VCaP (cell line): ENCODE measurements at regions not wholly inside any gene's neighbourhood (a gene's known extent, or its start where the extent isn't known, plus 50 kb on each side); places are given as distances from the start of the nearest gene placed in this dataset.
"Not testable (repeated sequence)": the region's sequence is repeated elsewhere in the genome, so short reads cannot be mapped to it uniquely, and the experiment has no call there.

ENCODE experiments used
- H3K27ac ChIP-seq: fragments of 450-650 bp; 2 replicates; pipeline ENCODE4 v1.5.1; 2017
- TF ChIP-seq, protein P1 (sequence below): fragments of 450-650 bp; conservative IDR thresholded peaks from 2 replicates; pipeline ENCODE4 v1.5.1; 2017; ENCODE audit warnings: mild to moderate bottlenecking, moderate library complexity

DNA sequence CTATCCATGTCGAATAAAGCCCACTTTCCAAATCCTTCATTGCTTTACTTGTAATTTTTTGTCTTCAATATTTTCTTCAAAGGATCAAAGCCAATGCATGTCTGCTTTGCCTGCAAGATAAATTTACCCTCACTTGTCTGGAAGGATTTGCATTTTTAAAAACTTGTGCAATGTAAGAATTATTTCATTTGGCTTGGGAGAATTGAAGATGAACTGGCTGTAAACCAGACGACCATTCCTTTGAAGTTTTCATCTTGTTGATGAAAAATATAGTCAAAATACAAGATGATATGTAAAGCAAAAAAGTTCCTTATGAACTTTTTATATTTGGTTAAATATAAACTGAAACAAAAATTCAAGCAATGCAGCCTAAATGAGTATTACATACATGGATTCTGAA, 225.0 kb downstream of the SLITRK1 start:
- TF ChIP-seq, protein P1, sequence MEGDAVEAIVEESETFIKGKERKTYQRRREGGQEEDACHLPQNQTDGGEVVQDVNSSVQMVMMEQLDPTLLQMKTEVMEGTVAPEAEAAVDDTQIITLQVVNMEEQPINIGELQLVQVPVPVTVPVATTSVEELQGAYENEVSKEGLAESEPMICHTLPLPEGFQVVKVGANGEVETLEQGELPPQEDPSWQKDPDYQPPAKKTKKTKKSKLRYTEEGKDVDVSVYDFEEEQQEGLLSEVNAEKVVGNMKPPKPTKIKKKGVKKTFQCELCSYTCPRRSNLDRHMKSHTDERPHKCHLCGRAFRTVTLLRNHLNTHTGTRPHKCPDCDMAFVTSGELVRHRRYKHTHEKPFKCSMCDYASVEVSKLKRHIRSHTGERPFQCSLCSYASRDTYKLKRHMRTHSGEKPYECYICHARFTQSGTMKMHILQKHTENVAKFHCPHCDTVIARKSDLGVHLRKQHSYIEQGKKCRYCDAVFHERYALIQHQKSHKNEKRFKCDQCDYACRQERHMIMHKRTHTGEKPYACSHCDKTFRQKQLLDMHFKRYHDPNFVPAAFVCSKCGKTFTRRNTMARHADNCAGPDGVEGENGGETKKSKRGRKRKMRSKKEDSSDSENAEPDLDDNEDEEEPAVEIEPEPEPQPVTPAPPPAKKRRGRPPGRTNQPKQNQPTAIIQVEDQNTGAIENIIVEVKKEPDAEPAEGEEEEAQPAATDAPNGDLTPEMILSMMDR: no peak
- no peak overlapping the region for H3K27ac ChIP-seq

DNA sequence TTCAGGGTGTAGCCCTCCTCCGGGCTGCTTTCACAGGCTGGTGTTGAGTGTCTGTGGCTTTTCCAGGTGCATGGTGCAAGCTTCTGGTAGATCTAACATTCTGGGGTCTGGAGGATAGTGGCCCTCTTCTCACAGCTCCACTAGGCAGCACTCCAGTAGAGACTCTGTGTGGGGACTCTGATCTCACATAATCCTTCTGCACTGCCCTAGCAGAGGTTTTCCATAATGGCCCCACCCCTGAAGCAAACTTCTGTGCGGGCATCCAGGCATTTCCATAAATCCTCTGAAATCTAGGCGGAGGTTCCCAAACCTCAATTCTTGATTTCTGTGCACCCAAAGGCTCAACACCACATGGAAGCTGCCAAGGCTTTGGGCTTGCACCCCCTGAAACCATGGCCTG, 239.7 kb downstream of the SLITRK1 start:
- H3K27ac ChIP-seq: not testable (repeated sequence)

DNA sequence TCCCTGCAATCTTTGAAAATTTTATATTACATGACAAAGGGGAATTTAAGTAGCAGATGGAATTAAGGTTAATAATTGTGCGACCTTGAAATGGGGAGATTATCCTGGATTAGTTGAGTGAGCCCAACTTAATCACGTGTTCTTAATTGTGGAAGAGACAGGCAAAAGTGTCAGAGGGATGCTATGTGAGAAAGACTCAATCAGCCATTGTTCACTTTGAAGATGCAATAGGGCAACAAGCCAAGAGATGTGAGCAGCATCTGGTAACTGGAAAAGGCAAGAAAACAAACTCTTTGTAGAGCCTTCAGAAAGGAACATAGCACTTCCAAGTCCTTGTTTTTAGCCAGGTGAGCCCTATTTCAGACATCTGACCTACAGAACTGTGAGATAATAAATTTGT, 247.7 kb downstream of the SLITRK1 start:
- TF ChIP-seq, protein P1: no peak
- no peak overlapping the region for H3K27ac ChIP-seq

DNA sequence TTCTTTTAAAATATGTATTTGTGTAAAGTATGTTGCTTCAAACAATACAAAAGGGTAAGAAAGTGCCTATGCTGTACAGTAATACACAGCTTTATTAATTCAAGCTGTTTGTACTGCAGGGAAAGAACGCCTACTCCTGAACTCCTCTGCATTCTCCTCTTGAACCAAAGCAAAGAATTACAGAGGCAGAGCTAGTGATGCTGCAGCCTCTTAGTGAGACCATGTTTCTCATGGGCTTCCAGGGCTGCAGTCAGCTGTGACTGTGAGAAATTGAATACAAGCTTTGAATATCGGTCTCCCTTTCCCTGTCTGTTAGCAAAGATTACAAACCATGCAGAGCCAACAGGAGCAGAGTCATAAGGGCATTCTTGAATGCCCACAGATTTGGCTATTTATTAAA, 248.5 kb downstream of the SLITRK1 start:
- TF ChIP-seq, protein P1: no peak

DNA sequence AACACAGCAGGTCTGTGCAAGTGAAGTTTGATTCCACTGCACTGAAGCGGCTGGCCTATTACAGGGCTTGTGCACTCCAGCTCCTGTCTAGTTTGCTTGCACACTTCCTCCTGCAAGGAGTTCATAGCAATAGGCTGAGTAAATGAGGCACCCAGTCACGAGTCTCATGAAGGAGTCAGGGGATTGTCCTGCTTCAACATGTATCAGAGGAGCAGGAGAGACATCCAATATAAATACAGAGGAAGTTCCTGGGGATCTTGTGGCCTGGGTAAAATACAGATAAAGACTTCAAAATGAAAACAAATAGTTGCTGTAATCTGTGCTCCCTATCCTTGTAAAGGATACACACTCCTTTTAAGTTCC, 259.9 kb downstream of the SLITRK1 start:
- H3K27ac ChIP-seq: no peak overlapping the region
- TF ChIP-seq, protein P1: no peak

More for the DNA sequence above, 248.5 kb downstream of the SLITRK1 start:
- no peak overlapping the region for H3K27ac ChIP-seq

DNA sequence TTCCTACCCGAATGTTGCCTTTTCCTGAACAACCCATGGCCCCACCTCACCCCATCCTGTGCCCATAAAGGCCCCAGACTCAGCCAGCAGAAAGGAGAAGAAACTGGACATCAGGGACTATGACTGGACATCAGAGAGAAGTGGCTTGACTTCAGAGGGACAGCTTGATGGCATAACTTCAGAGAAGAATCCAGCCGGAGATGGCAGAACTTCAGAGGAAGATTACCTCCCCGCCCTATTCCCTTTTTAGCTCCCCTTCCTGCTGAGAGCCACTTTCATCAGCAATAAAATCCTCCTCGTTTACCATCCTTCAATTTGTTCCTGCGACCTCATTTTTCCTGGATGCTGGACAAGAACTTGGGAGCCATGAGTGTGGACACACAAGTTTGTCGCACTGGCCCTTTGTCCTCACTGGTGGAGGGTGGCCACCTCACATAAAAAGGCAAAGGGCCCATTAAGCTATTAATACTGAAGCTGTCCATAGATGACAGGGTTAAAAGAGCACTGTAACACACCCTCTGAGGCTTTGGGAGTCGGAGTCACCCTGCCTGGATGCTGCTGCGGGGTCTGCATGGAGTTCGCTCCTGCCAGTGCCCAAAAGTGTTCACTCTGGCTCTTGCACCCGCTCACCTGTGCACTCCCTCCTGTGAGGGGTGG, 260.4 kb downstream of the SLITRK1 start:
- TF ChIP-seq, protein P1: no peak
- no peak overlapping the region for H3K27ac ChIP-seq

DNA sequence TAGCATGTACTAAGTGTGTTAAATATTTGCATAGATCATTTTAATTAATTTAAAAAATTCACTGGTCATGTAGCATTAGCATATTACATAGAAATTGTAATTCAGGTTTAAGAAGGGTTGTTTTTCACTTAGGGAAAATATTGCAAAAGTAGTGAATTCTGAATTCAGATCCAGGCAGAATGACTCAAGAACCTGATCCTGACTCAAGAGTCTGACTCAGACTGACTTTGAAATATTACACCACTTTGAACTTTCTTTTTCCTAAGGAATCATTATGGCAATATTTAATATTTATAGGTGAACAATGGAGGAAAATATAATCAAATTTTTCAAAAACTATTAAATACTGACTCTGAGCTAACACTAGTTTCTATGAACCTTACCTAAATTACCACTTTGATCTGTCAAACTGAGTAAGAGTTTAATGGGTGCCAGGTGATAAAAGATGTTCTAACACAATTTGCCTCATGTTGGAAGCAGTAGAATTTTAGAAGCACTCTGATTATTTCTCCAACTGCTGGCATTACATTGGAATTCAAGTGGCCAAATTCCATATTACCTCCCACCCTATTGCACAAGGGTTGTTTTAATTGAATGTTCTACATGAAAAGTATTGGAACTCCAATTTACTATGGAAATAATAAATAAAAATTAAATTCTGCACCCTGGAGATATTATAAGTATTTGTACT, 261.6 kb downstream of the SLITRK1 start:
- TF ChIP-seq, protein P1: no peak
- H3K27ac ChIP-seq: no peak overlapping the region

DNA sequence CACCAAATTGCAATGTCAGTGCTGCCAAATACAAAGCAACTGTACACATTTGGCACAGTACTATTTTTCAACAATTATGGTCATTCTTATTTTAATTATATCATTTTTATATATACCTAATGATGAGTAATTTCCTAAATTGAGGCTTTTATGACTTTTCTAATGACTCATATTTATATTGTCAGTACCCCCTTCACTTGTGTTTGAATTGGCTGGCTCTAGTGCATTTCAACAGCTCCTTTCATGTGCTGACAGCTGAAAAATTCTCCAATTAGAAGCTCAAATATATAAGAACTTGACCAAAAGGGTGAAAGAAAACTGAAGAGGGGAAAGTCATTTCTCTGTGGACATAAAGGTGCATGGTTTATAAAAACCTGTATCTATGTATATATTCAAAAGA, 263.3 kb downstream of the SLITRK1 start:
- TF ChIP-seq, protein P1: no peak
- H3K27ac ChIP-seq: no peak overlapping the region
